Activated CD4-positive, CD25-positive, alpha-beta regulatory T cell (primary cell): ENCODE measurements at regions not wholly inside any gene's neighbourhood (a gene's known extent, or its start where the extent isn't known, plus 50 kb on each side); places are given as distances from the start of the nearest gene placed in this dataset.
A peak's percentile ranks its signal among the peaks of the same experiment; 100 is the strongest.

ENCODE experiments used
- DNase-seq, 4 experiments: peaks; one replicate each; lab custom pipeline; 2025; lab: John Stamatoyannopoulos, UW

GRCh38 chr15:38696109-38696727 is 131.6 kb upstream of the RASGRP1 start:
- peak; percentile 30 to 49 (median 40) for DNase-seq

GRCh38 chr15:38696790-38697495 is 132.3 kb upstream of the RASGRP1 start:
- DNase-seq: no peak

GRCh38 chr15:38698254-38698653 is 133.6 kb upstream of the RASGRP1 start:
- DNase-seq: no peak

- peak; percentile 23 to 51 (median 30) for DNase-seq
These were observed 135.1 kb upstream of the RASGRP1 start for GRCh38 chr15:38699633-38700230.

- DNase-seq: no peak
These were observed 136.5 kb upstream of the RASGRP1 start for GRCh38 chr15:38701149-38701548.

- DNase-seq: no peak
These were observed 137.7 kb upstream of the RASGRP1 start for GRCh38 chr15:38702178-38702912.

- DNase-seq: no peak
These were observed 141.0 kb upstream of the RASGRP1 start for GRCh38 chr15:38705436-38706219.

GRCh38 chr15:38706956-38707355 is 142.3 kb upstream of the RASGRP1 start:
- no peak for DNase-seq

GRCh38 chr15:38707802-38708671 is 143.4 kb upstream of the RASGRP1 start:
- DNase-seq: no peak

- DNase-seq: no peak
These were observed 144.1 kb upstream of the RASGRP1 start for GRCh38 chr15:38708672-38709180.

GRCh38 chr15:38709196-38709595 is 144.6 kb upstream of the RASGRP1 start:
- DNase-seq: no peak

- no peak for DNase-seq
These were observed 149.9 kb upstream of the RASGRP1 start for GRCh38 chr15:38714309-38715072.

GRCh38 chr15:38720893-38721567 is 156.4 kb upstream of the RASGRP1 start:
- no peak for DNase-seq

- DNase-seq: no peak
These were observed 156.9 kb upstream of the RASGRP1 start for GRCh38 chr15:38721568-38721945.

- DNase-seq: no peak
These were observed 157.6 kb upstream of the RASGRP1 start for GRCh38 chr15:38722236-38722635.

- no peak for DNase-seq
These were observed 160.2 kb upstream of the RASGRP1 start for GRCh38 chr15:38724827-38725226.

- DNase-seq: no peak
These were observed 161.6 kb upstream of the RASGRP1 start for GRCh38 chr15:38726187-38726586.

GRCh38 chr15:38733331-38733730 is 168.7 kb upstream of the RASGRP1 start:
- DNase-seq: no peak

GRCh38 chr15:38740206-38740605 is 175.6 kb upstream of the RASGRP1 start:
- DNase-seq: no peak
